ENCODE measurements at regions not wholly inside any gene's neighbourhood (a gene's known extent, or its start where the extent isn't known, plus 50 kb on each side); places are given as distances from the start of the nearest gene placed in this dataset.

DNA sequence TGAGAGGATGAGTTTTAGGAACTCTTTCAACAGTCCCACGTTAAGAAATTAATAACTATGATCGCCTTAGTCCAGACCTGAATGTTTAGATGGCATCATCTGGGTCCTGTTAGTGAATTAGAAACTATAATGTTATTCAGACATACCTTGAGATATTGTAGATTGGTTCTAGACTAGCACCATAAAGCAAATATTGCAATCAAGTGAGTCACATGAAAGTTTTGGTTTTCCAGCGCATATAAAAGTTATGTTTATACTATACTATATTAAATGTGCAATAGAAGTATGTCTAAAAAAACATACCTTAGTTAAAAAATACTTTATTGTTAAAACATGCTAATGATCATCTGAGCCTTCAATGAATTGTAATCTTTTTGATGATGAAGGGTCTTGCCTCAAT is 106.6 kb upstream of the ATP2B1 start:
- Histone ChIP-seq H3K4me3 (ENCODE audit: low read length) (no peak overlapping the region), H3K4me1 (ENCODE audit: low read length) (no peaks in the 10 kb centered on the region), H3K36me3 (replicated peaks; ENCODE audit: insufficient read depth, low read length) (no peaks in the 10 kb centered on the region), H3F3A (ENCODE audit: insufficient read depth, low read length) (no peaks in the 10 kb centered on the region), H3K4me2 (ENCODE audit: low read depth, low read length) (no peak overlapping the region), H3K27me3 (replicated peaks; ENCODE audit: insufficient read depth, low read length) (no peaks in the 10 kb centered on the region), H3K9me3 (replicated peaks; ENCODE audit: insufficient read depth, low read length) (no peaks in the 10 kb centered on the region), H4K20me1 (ENCODE audit: insufficient read depth, low read length) (no peaks in the 10 kb centered on the region), H2AFZ (ENCODE audit: low read length) (no peak overlapping the region), H3K79me2 (ENCODE audit: low read length) (no peaks in the 10 kb centered on the region), H3K9ac (ENCODE audit: low read length) (no peak overlapping the region), H3K27ac (ENCODE audit: low read length) (no peak overlapping the region), H3K9me2 (replicated peaks; ENCODE audit: insufficient read depth, low read length) (no peaks in the 10 kb centered on the region)
- no peak for TF ChIP-seq EZH2 (optimal IDR thresholded peaks at IDR 0.05; ENCODE audit: low read depth, low read length)
- TF ChIP-seq, protein P1, sequence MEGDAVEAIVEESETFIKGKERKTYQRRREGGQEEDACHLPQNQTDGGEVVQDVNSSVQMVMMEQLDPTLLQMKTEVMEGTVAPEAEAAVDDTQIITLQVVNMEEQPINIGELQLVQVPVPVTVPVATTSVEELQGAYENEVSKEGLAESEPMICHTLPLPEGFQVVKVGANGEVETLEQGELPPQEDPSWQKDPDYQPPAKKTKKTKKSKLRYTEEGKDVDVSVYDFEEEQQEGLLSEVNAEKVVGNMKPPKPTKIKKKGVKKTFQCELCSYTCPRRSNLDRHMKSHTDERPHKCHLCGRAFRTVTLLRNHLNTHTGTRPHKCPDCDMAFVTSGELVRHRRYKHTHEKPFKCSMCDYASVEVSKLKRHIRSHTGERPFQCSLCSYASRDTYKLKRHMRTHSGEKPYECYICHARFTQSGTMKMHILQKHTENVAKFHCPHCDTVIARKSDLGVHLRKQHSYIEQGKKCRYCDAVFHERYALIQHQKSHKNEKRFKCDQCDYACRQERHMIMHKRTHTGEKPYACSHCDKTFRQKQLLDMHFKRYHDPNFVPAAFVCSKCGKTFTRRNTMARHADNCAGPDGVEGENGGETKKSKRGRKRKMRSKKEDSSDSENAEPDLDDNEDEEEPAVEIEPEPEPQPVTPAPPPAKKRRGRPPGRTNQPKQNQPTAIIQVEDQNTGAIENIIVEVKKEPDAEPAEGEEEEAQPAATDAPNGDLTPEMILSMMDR (IDR thresholded peaks at IDR 0.05; ENCODE audit: low read length), result no peak
- no peak for TF ChIP-seq EZH2phosphoT487 (IDR thresholded peaks at IDR 0.05; ENCODE audit: low read length)
- DNase-seq, result no peak

DNA sequence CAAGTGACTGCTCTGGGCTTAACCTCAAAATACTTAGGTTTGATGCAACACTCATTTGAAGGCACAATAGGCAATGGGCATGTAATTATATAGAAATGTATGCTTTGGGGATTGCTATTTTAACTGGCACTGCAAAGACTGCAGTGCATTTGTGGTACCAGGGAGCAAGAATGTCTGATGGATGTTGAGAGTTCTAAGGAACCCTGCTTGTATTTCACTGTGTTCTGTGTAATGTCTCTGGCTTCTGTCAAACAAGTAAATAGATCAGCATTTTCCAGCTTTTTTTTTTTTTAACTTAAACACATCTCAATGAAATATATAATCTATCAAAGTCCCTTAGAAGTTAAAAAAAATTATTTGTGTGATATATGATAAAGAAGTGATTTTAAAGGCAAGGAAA is 94.8 kb upstream of the ATP2B1 start:
- no peak overlapping the region for H3K9ac ChIP-seq (ENCODE audit: low read length)
- no peak overlapping the region for H2AFZ ChIP-seq (ENCODE audit: low read length)
- DNase-seq, result no peak
- H3K79me2 ChIP-seq (ENCODE audit: low read length), result no peaks in the 10 kb centered on the region
- H3K36me3 ChIP-seq (replicated peaks; ENCODE audit: insufficient read depth, low read length), result no peaks in the 10 kb centered on the region
- no peak overlapping the region for H3K4me3 ChIP-seq (ENCODE audit: low read length)
- TF ChIP-seq EZH2phosphoT487 (IDR thresholded peaks at IDR 0.05; ENCODE audit: low read length) (no peak), EZH2 (optimal IDR thresholded peaks at IDR 0.05; ENCODE audit: low read depth, low read length) (no peak)
- TF ChIP-seq, protein P1 (IDR thresholded peaks at IDR 0.05; ENCODE audit: low read length), result no peak
- H3F3A ChIP-seq (ENCODE audit: insufficient read depth, low read length), result no peaks in the 10 kb centered on the region
- no peaks in the 10 kb centered on the region for H4K20me1 ChIP-seq (ENCODE audit: insufficient read depth, low read length)
- H3K27ac ChIP-seq (ENCODE audit: low read length), result no peak overlapping the region
- no peaks in the 10 kb centered on the region for H3K4me1 ChIP-seq (ENCODE audit: low read length)
- no peaks in the 10 kb centered on the region for H3K9me2 ChIP-seq (replicated peaks; ENCODE audit: insufficient read depth, low read length)
- H3K27me3 ChIP-seq (replicated peaks; ENCODE audit: insufficient read depth, low read length), result no peaks in the 10 kb centered on the region
- H3K9me3 ChIP-seq (replicated peaks; ENCODE audit: insufficient read depth, low read length), result no peaks in the 10 kb centered on the region
- no peak overlapping the region for H3K4me2 ChIP-seq (ENCODE audit: low read depth, low read length)

DNA sequence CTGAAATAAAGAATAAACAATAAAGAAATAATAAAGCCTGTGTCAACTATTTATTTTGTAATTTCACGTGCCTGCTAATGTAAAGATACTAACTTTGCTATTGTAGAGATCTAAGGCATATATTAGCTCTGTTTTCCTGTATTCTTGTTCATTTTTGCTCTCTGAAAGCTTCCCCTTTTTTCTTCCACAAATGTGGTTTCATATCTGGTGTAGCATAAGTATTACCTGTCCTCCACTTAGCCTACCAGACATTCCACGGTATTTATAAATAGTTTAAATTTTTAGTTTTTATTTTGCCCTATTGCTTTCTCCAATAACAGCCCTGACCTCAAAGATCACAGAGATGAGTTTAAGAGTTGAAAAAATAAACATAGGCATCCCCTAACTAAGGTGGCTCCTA is 92.6 kb upstream of the ATP2B1 start:
- H3F3A ChIP-seq (ENCODE audit: insufficient read depth, low read length), result no peaks in the 10 kb centered on the region
- H3K79me2 ChIP-seq (ENCODE audit: low read length), result no peaks in the 10 kb centered on the region
- DNase-seq, result no peak
- no peaks in the 10 kb centered on the region for H3K9me2 ChIP-seq (replicated peaks; ENCODE audit: insufficient read depth, low read length)
- H3K4me3 ChIP-seq (ENCODE audit: low read length), result no peak overlapping the region
- H4K20me1 ChIP-seq (ENCODE audit: insufficient read depth, low read length), result no peaks in the 10 kb centered on the region
- H3K4me1 ChIP-seq (ENCODE audit: low read length), result no peaks in the 10 kb centered on the region
- H3K27ac ChIP-seq (ENCODE audit: low read length), result no peak overlapping the region
- no peaks in the 10 kb centered on the region for H3K27me3 ChIP-seq (replicated peaks; ENCODE audit: insufficient read depth, low read length)
- no peak overlapping the region for H3K9ac ChIP-seq (ENCODE audit: low read length)
- TF ChIP-seq EZH2 (optimal IDR thresholded peaks at IDR 0.05; ENCODE audit: low read depth, low read length), result no peak
- TF ChIP-seq EZH2phosphoT487 (IDR thresholded peaks at IDR 0.05; ENCODE audit: low read length), result no peak
- TF ChIP-seq, protein P1 (IDR thresholded peaks at IDR 0.05; ENCODE audit: low read length), result no peak
- H3K4me2 ChIP-seq (ENCODE audit: low read depth, low read length), result no peak overlapping the region
- no peak overlapping the region for H2AFZ ChIP-seq (ENCODE audit: low read length)
- H3K9me3 ChIP-seq (replicated peaks; ENCODE audit: insufficient read depth, low read length), result no peaks in the 10 kb centered on the region
- H3K36me3 ChIP-seq (replicated peaks; ENCODE audit: insufficient read depth, low read length), result no peaks in the 10 kb centered on the region
